ENCODE measurements at regions not wholly inside any gene's neighbourhood (a gene's known extent, or its start where the extent isn't known, plus 50 kb on each side); places are given as distances from the start of the nearest gene placed in this dataset.
"Not testable (repeated sequence)": the region's sequence is repeated elsewhere in the genome, so short reads cannot be mapped to it uniquely, and the experiment has no call there.

GRCh38 chr9:42931045-42931444, 747.6 kb downstream of the SPATA31A6 start:
- H3K4me3 ChIP-seq (ENCODE audit: low read depth, low read length); DNase-seq (ENCODE audit: low read depth): not testable (repeated sequence)

DNA sequence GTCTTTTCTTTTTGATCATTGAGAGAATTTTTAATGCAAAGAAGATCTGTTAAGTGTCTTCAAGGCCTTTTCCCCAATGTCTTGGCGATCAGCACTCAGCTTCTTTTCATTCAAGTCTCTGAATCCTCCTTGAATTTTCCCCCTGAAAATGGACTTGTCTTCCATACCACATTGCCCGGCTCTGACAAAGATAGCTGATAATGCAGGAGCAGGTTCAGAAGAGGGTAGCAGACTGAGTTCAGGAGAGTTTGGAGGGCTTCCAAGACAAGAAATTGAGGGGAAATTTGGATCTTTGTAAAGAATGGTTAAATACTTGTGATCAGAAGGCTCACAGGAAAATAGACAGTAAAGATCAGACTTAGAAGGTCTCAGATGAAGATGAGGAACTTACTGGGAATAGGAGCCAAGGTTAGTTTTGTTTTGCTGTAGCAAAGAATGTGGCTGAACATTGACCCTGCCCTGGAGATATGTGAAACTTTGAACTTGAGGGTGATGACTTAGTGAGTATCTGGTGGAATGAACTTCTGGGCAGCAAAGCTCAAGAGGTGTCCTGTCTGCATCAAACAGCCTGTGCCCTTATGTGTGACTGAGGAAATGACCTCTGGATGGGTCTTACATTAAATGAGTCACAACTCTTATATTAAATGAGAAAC, 754.2 kb downstream of the SPATA31A6 start:
- H3K4me3 ChIP-seq (ENCODE audit: low read depth, low read length); DNase-seq (ENCODE audit: low read depth): not testable (repeated sequence)

DNA sequence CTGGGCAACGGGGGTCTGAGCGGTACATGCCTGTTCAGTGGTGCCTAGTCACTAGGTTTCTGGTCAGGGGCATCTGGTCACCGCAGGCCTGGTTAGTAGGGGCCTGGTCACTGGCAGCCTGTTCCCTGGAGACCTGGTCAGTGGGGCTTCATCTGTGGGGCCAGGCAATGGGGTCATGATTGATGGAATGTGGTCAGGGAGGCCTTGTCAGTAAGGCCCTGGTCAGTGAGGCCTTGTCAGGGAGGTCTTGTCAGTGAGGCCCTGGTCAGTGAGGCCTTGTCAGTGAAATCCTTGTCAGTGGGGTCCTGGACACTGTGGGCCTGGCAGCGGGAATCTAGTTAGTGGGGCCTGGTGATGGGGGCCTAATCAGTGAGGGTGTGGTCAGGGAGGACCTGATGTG, 763.6 kb downstream of the SPATA31A6 start:
- DNase-seq (ENCODE audit: low read depth) = peak; percentile 0

DNA sequence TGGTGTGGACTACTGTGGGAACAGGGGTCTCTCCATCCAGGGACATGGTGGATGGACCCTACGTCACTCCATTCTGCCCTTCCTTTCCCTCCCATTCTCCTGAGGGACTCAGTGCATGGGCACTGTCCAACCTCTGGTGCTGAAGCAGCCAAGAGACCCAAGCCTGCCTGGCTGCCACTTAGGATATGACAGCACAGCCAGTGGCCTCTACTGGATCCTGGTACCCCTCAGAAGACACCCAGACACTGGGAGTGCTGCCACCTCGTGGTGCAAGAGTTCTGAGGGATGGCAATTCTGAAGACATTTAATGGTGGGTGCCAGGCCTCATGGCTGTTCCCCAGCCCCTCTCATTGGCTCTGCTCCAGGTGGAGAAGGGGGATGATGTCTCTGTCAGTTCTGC, 767.8 kb downstream of the SPATA31A6 start:
- DNase-seq (ENCODE audit: low read depth) = peak; percentile 23
- H3K4me3 ChIP-seq (ENCODE audit: low read depth, low read length) = not testable (repeated sequence)

More for the DNA sequence above, 763.6 kb downstream of the SPATA31A6 start:
- H3K4me3 ChIP-seq (ENCODE audit: low read depth, low read length) = not testable (repeated sequence)

- DNase-seq (ENCODE audit: low read depth); H3K4me3 ChIP-seq (ENCODE audit: low read depth, low read length): not testable (repeated sequence)
These were observed 781.7 kb downstream of the SPATA31A6 start for GRCh38 chr9:42965155-42965554.

DNA sequence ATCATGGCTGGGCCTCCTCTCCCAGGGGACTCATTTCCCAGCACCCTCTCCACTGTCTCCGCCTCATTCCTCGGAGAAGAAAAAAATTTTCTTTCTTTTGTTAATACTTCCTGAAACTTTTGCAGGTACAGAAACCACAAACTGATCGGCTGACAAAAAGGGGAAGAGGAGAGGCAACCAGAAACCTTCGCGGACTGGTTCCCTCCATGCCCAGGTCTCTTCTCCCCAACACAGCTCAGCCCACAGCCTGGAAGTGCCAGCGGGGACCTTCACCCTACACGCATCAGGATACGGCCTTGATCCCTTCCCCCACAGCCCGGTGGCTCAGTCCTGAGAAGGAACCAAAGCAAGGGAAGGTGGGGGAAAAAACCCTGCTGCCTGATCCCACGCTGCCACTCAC, 788.4 kb downstream of the SPATA31A6 start:
- DNase-seq (ENCODE audit: low read depth) = peak; percentile 1
- H3K4me3 ChIP-seq (ENCODE audit: low read depth, low read length) = not testable (repeated sequence)

DNA sequence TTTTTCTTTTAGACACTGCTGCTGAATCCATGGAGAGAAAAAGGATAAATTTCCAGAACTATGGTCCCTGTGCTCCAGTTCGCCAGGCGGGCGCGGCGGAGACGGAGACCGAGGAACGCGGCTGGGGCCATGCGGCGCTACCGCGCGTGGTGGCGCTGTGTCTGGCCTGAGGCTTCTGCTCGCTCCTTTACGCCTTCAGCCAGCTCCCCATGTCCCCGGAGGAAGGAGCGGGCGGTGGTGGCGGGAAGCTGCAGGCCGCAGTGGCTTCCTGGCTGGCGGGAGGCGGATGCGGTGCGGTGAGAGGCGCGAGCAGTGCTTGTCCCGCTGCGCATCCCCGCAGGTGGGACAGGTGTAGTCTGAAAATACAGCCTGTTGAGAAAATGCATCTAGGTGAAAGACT, 791.3 kb downstream of the SPATA31A6 start:
- peak; percentile 17 for DNase-seq (ENCODE audit: low read depth)
- not testable (repeated sequence) for H3K4me3 ChIP-seq (ENCODE audit: low read depth, low read length)

DNA sequence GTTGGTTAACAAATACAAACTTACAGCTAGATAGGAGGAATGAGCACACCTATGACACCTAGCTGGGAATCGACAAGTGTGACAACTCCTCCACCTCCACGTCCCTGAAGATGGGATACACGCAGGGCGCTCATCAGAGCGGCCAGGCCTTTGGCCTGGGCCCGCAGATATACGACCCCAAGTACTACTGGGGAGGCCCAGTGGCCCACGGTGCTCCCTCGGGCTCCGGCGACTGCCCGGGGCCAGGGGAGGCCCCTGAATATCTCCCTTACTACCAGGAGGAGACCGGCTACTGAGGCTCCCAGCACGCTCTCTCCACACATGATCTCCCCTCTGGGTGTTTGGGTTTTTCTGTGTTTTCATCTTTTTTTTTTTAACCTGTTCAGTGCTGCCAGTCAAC, 801.3 kb downstream of the SPATA31A6 start:
- not testable (repeated sequence) for H3K4me3 ChIP-seq (ENCODE audit: low read depth, low read length); DNase-seq (ENCODE audit: low read depth)

Data from NB4 (cell line).